SK-N-SH (cell line): ENCODE measurements at regions not wholly inside any gene's neighbourhood (a gene's known extent, or its start where the extent isn't known, plus 50 kb on each side); places are given as distances from the start of the nearest gene placed in this dataset.

Experiments used
- CTCF ChIP-seq: fragments of 200-600 bp; sonication (generic); IDR thresholded peaks from 2 replicates; pipeline ENCODE4 v1.6.1; 2017; ENCODE audit warnings: antibody characterized with exemption, mild to moderate bottlenecking, moderate library complexity
- MAX ChIP-seq: IDR thresholded peaks from 2 replicates; pipeline ENCODE4 v1.4.0; 2012; ENCODE audit warnings: low read depth
- TCF12 ChIP-seq: IDR thresholded peaks from 2 replicates; pipeline ENCODE4 v1.4.0; 2012
- TEAD4 ChIP-seq: IDR thresholded peaks from 2 replicates; pipeline ENCODE4 v1.4.0; 2012; ENCODE audit warnings: mild to moderate bottlenecking, borderline replicate concordance; ENCODE audit not compliant: insufficient read depth

GRCh38 chr12:83225806-83226205 lies 539.1 kb downstream of the TMTC2 start:
- TF ChIP-seq MAX (no peak), TEAD4 (no peak), CTCF (no peak), TCF12 (no peak)
